GM12873 (cell line): ENCODE measurements at regions not wholly inside any gene's neighbourhood (a gene's known extent, or its start where the extent isn't known, plus 50 kb on each side); places are given as distances from the start of the nearest gene placed in this dataset.

Experiments
- TF ChIP-seq, protein P1 (sequence below): IDR thresholded peaks from 2 replicates; pipeline ENCODE4 v1.5.1; 2012; ENCODE audit warnings: low read depth, mild to moderate bottlenecking, moderate library complexity, low read length, control low read depth; ENCODE audit not compliant: insufficient read depth; ENCODE audit errors: missing control alignments

DNA sequence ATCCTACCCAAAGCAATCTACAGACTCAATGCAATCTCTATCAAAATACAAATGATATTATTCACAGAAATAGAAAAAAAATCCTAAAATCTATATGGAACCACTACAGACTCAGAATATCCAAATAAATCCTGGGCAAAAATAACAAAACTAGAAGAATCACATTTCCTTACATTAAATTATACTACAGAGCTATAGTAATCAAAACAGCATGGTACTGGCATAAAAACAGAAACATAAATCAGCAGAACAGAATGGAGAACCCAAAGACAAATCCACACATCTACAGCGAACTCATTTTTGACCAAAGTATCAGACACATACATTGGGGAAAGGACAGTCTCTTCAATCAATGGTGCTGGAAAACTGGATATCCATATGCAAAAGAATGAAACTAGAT lies 304.1 kb upstream of the FGF13 start:
- TF ChIP-seq, protein P1, sequence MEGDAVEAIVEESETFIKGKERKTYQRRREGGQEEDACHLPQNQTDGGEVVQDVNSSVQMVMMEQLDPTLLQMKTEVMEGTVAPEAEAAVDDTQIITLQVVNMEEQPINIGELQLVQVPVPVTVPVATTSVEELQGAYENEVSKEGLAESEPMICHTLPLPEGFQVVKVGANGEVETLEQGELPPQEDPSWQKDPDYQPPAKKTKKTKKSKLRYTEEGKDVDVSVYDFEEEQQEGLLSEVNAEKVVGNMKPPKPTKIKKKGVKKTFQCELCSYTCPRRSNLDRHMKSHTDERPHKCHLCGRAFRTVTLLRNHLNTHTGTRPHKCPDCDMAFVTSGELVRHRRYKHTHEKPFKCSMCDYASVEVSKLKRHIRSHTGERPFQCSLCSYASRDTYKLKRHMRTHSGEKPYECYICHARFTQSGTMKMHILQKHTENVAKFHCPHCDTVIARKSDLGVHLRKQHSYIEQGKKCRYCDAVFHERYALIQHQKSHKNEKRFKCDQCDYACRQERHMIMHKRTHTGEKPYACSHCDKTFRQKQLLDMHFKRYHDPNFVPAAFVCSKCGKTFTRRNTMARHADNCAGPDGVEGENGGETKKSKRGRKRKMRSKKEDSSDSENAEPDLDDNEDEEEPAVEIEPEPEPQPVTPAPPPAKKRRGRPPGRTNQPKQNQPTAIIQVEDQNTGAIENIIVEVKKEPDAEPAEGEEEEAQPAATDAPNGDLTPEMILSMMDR, result no peak

DNA sequence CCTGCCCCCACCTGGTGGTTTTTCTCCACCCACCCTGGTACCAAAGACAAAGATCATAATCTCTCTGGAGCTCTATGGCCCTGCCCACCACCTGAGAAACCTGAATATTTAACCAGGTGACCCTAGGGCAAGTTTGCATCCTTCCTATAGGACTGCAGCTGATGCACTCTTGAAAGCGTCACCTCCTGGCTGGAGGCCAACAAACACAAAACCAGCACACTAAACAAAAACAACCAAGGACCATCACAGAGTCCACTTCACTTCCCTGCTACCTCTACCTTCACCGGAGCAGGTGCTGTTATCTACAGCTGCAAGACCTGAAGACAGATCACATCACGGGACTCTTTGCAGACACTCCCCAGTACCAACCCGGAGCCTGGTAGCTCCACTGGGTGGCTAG lies 296.7 kb upstream of the FGF13 start:
- TF ChIP-seq, protein P1, result no peak

DNA sequence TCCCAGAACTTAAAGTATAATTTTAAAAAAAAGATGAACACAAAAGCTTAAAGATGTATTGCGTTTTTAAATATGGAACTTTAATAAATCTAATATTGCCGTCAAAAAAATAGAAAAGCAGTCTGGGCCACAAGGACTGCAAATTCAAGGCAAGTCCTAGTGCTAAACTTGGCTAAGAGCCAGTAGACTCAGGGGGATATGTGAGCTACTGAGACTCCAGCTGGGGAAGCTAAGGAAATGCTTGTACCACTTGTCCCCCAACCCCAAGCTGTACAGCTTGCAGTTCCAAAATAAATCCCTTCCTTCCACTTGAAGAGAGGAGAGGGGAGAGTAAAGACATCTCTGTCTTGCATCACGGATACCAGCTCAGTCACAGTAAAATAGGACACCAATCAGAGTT lies 290.8 kb upstream of the FGF13 start:
- TF ChIP-seq, protein P1, result no peak

DNA sequence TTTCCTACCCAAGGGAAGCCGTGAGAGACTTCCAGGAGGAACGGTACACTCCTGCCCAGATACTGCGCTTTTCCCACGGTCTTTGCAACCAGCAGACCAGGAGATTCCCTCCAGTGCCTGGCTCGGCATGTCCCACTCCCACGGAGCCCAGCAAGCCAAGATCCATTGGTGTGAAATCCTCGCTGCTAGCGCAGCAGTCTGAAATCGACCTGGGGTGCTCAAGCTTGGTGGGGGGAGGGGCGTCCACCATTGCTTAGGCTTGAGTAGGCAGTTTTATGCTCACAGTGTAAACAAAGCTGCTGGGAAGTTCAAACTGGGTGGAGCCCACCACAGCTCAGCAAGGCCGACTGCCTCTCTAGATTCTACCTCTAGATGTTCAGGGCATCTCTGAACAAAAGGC lies 284.8 kb upstream of the FGF13 start:
- TF ChIP-seq, protein P1, result no peak

DNA sequence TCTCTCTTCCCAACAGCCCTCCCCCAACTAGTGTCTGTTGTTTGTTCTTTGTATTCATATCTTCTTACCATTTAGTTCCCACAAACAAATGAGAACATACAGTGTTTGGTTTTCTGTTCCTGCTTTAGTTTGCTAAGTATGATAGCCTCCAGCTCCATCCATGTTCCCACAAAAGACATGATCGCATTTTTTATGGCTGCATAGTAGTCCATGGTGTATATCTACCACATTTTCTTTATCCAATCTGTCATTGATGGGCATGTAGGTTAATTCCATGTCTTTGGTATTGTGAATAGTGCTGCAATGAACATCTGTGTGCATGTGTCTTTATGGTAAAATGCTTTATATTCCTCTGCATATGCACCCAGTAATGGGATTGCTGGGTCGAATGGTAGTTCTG lies 283.9 kb upstream of the FGF13 start:
- TF ChIP-seq, protein P1, result no peak

DNA sequence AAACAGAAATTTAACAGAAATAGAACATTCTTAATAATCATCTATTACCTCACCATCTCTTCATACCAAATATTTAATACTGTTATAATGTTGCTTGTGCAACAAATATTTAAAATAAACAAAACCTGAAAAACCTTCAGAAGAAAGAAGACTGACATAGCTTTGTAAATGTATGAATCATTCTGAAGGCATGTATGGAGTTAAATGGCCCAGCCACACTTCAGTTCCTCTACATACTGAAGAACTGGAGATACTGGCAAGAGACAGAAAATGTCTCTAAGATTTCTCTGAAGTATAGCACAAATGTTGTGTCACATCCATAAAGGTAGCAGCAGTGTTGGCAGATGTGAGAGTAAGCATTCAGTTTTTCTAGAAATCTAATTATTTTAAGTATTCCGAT lies 275.3 kb upstream of the FGF13 start:
- TF ChIP-seq, protein P1, result no peak

DNA sequence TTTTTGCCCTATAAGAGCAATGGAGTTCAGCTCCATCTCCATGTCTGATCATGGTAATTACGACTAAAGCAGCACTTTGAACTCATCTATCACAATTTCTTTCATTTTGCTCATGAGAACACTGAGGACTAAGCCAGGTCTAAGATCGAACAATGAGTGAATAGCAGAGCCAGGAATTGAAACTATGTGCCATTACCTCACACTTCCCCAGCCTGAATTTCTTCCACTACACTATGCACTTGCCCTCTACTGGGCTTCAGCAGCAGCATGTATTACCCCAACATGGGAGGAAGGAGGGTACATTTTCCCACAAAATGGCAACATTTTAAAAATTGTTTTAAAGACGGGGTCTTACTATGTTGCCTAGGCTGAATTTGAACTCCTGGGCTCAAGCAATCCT lies 274.7 kb upstream of the FGF13 start:
- TF ChIP-seq, protein P1, result no peak
